Fibroblast of skin of scalp (primary cell): ENCODE measurements at regions not wholly inside any gene's neighbourhood (a gene's known extent, or its start where the extent isn't known, plus 50 kb on each side); places are given as distances from the start of the nearest gene placed in this dataset.
"Not testable (repeated sequence)": the region's sequence is repeated elsewhere in the genome, so short reads cannot be mapped to it uniquely, and the experiment has no call there.

ENCODE experiments used
- DNase-seq: peaks from one replicate; pipeline ENCODE4 v3.0.0-alpha.2; 2013

- not testable (repeated sequence) for DNase-seq
These were observed 193.9 kb downstream of the USP22 start for GRCh38 chr17:20848869-20849443.

- DNase-seq: peak; percentile 45
These were observed 191.1 kb downstream of the USP22 start for GRCh38 chr17:20851591-20852238.

GRCh38 chr17:20852239-20852989, 190.4 kb downstream of the USP22 start:
- peak; percentile 37 for DNase-seq

GRCh38 chr17:20852990-20853370, 189.8 kb downstream of the USP22 start:
- DNase-seq: no peak

GRCh38 chr17:20855910-20856470, 186.8 kb downstream of the USP22 start:
- DNase-seq: peak; percentile 7

- DNase-seq: not testable (repeated sequence)
These were observed 176.2 kb downstream of the USP22 start for GRCh38 chr17:20866444-20867209.

- DNase-seq: not testable (repeated sequence)
These were observed 175.3 kb downstream of the USP22 start for GRCh38 chr17:20867436-20867937.

GRCh38 chr17:20867938-20868661, 174.7 kb downstream of the USP22 start:
- DNase-seq: not testable (repeated sequence)

GRCh38 chr17:20868662-20869007, 174.2 kb downstream of the USP22 start:
- DNase-seq: not testable (repeated sequence)

GRCh38 chr17:20873173-20873572, 169.6 kb downstream of the USP22 start:
- not testable (repeated sequence) for DNase-seq

GRCh38 chr17:20873688-20874328, 169.0 kb downstream of the USP22 start:
- DNase-seq: not testable (repeated sequence)

- not testable (repeated sequence) for DNase-seq
These were observed 165.4 kb downstream of the USP22 start for GRCh38 chr17:20877384-20877783.

- DNase-seq: no peak
These were observed 152.5 kb downstream of the USP22 start for GRCh38 chr17:20890338-20890737.

GRCh38 chr17:20895426-20895825, 147.4 kb downstream of the USP22 start:
- not testable (repeated sequence) for DNase-seq

GRCh38 chr17:20896153-20896649, 146.6 kb downstream of the USP22 start:
- no peak for DNase-seq

GRCh38 chr17:20898726-20899125, 144.1 kb downstream of the USP22 start:
- DNase-seq: peak; percentile 49

GRCh38 chr17:20902496-20902895, 140.3 kb downstream of the USP22 start:
- DNase-seq: not testable (repeated sequence)

- not testable (repeated sequence) for DNase-seq
These were observed 139.3 kb downstream of the USP22 start for GRCh38 chr17:20903549-20903948.

GRCh38 chr17:20908313-20909267, 134.2 kb downstream of the USP22 start:
- DNase-seq: peak; percentile 88

- DNase-seq: no peak
These were observed 128.2 kb downstream of the USP22 start for GRCh38 chr17:20914658-20915057.
